SK-N-SH treated with all-trans-retinoic acid at 6 μM for 48 hours (cell line): ENCODE measurements at regions not wholly inside any gene's neighbourhood (a gene's known extent, or its start where the extent isn't known, plus 50 kb on each side); places are given as distances from the start of the nearest gene placed in this dataset.

ENCODE experiments used
- ATAC-seq: fragments of 200-7000 bp; cut with Tn5 transposase; 3 replicates; pipeline ENCODE4 v1.9.1; 2020; ENCODE audit warnings: mild to moderate bottlenecking, moderate library complexity
- ARNTL ChIP-seq: fragments of 450-650 bp; formaldehyde crosslinking; IDR thresholded peaks from 2 replicates; pipeline ENCODE4 v1.5.0; 2020; ENCODE audit warnings: low read depth, mild to moderate bottlenecking, moderate library complexity, borderline replicate concordance
- BACH2 ChIP-seq: fragments of 250-450 bp; sonication (Bioruptor Pico); IDR thresholded peaks from 2 replicates; pipeline ENCODE4 v1.9.0; 2021; ENCODE audit warnings: mild to moderate bottlenecking, borderline replicate concordance
- CSDC2 ChIP-seq: fragments of 250-450 bp; sonication (Bioruptor Pico); IDR thresholded peaks from 2 replicates; pipeline ENCODE4 v1.5.0; 2020; ENCODE audit warnings: mild to moderate bottlenecking, moderate library complexity
- ESRRG ChIP-seq: fragments of 250-450 bp; sonication (Bioruptor Pico); IDR thresholded peaks from 2 replicates; pipeline ENCODE4 v1.6.1; 2021; ENCODE audit warnings: mild to moderate bottlenecking
- GLIS3 ChIP-seq: fragments of 250-450 bp; sonication (Bioruptor Pico); IDR thresholded peaks from 2 replicates; pipeline ENCODE4 v1.5.0; 2020; ENCODE audit warnings: mild to moderate bottlenecking, moderate library complexity
- ISL1 ChIP-seq: fragments of 250-450 bp; sonication (Bioruptor Pico); IDR thresholded peaks from 2 replicates; pipeline ENCODE4 v2.1.2; 2022; ENCODE audit warnings: mild to moderate bottlenecking, moderate library complexity
- OSR1 ChIP-seq: fragments of 250-450 bp; sonication (Bioruptor Pico); IDR thresholded peaks from 2 replicates; pipeline ENCODE4 v1.8.0; 2022; ENCODE audit warnings: moderate library complexity, mild to moderate bottlenecking, inconsistent platforms
- PPARA ChIP-seq: fragments of 250-450 bp; sonication (Bioruptor Pico); IDR thresholded peaks from 2 replicates; pipeline ENCODE4 v1.5.0; 2020; ENCODE audit warnings: mild to moderate bottlenecking, borderline replicate concordance
- RARB ChIP-seq: fragments of 250-450 bp; sonication (Bioruptor Pico); IDR thresholded peaks from 2 replicates; pipeline ENCODE4 v1.8.0; 2021; ENCODE audit warnings: mild to moderate bottlenecking, moderate library complexity
- SNAI2 ChIP-seq: fragments of 250-450 bp; sonication (Bioruptor Pico); IDR thresholded peaks from 2 replicates; pipeline ENCODE4 v1.5.0; 2020; ENCODE audit warnings: mild to moderate bottlenecking, moderate library complexity
- TCF4 ChIP-seq: fragments of 250-450 bp; sonication (Bioruptor Pico); IDR thresholded peaks from 2 replicates; pipeline ENCODE4 v1.8.0; 2021; ENCODE audit warnings: mild to moderate bottlenecking, moderate library complexity, borderline replicate concordance
- TOX ChIP-seq: fragments of 250-450 bp; sonication (Bioruptor Pico); IDR thresholded peaks from 2 replicates; pipeline ENCODE4 v1.8.0; 2021; ENCODE audit warnings: mild to moderate bottlenecking, moderate library complexity, borderline replicate concordance
- ZC3H10 ChIP-seq: fragments of 250-450 bp; sonication (Bioruptor Pico); IDR thresholded peaks from 2 replicates; pipeline ENCODE4 v1.5.1; 2021; ENCODE audit warnings: mild to moderate bottlenecking, moderate library complexity
- ZFP30 ChIP-seq: fragments of 450-650 bp; formaldehyde crosslinking; IDR thresholded peaks from 2 replicates; pipeline ENCODE4 v1.5.0; 2022; ENCODE audit warnings: mild to moderate bottlenecking, moderate library complexity
- ZNF565 ChIP-seq: fragments of 450-650 bp; formaldehyde crosslinking; conservative IDR thresholded peaks from 2 replicates; pipeline ENCODE4 v1.5.0; 2020; ENCODE audit warnings: low read depth, mild to moderate bottlenecking, moderate library complexity
- ZNF8 ChIP-seq: fragments of 450-650 bp; formaldehyde crosslinking; IDR thresholded peaks from 2 replicates; pipeline ENCODE4 v1.5.0; 2020; ENCODE audit warnings: mild to moderate bottlenecking, moderate library complexity
- TF ChIP-seq, protein P1 (sequence below): fragments of 250-450 bp; sonication (Bioruptor Pico); IDR thresholded peaks from 2 replicates; pipeline ENCODE4 v1.5.0; 2020; ENCODE audit warnings: mild to moderate bottlenecking, moderate library complexity
- TF ChIP-seq, protein P2 (sequence below): fragments of 250-450 bp; sonication (Bioruptor Pico); IDR thresholded peaks from 2 replicates; pipeline ENCODE4 v1.8.0; 2021; ENCODE audit warnings: low read depth, mild to moderate bottlenecking, moderate library complexity, borderline replicate concordance
- TF ChIP-seq, protein P3 (sequence below): fragments of 250-450 bp; sonication (Bioruptor Pico); IDR thresholded peaks from 2 replicates; pipeline ENCODE4 v1.8.0; 2020; ENCODE audit warnings: mild to moderate bottlenecking, moderate library complexity, borderline replicate concordance
- TF ChIP-seq, protein P4 (sequence below): fragments of 250-450 bp; sonication (Bioruptor Pico); IDR thresholded peaks from 2 replicates; pipeline ENCODE4 v1.5.1; 2021; ENCODE audit warnings: mild to moderate bottlenecking, moderate library complexity
- TF ChIP-seq, protein P5 (sequence below): fragments of 250-450 bp; sonication (Bioruptor Pico); IDR thresholded peaks from 2 replicates; pipeline ENCODE4 v1.5.1; 2020; ENCODE audit warnings: low read depth, mild to moderate bottlenecking, moderate library complexity

DNA sequence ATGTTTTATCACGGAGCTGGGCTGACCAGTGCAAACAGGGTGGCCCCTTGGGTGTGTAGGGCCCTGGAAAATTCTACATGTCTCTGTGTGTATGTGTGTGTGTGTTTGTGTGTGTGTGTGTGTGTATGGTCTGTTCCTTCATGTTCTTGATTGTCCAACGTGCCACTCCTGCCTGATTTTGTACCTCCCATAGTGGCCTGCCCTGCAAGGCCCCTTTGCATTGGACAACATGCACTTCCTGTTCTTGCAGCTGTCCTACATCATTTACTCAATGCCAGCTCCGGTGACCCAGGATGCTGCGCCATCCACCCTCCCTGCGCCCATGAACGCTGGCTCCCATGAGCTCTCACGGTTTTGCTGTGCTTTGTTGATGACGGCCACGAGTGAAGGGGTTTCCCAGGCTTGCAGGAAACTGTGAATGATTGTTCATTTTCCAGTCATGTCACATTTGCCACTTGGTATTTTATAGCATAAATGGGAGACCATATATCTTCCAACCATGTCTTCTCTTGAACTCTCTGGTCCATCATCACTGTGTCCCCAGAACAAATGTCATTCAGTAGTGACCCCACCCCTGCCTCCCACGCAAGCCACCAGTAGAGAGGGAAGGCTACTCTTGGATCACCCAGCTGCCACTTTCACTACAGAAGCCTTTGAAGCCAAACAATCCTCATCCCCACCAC lies 69.7 kb upstream of the NCK2 start:
- no peak for ATAC-seq
- TF ChIP-seq OSR1 (CRISPR knock-in tag): no peak
- no peak for TF ChIP-seq RARB (CRISPR knock-in tag)
- TF ChIP-seq, protein P1, sequence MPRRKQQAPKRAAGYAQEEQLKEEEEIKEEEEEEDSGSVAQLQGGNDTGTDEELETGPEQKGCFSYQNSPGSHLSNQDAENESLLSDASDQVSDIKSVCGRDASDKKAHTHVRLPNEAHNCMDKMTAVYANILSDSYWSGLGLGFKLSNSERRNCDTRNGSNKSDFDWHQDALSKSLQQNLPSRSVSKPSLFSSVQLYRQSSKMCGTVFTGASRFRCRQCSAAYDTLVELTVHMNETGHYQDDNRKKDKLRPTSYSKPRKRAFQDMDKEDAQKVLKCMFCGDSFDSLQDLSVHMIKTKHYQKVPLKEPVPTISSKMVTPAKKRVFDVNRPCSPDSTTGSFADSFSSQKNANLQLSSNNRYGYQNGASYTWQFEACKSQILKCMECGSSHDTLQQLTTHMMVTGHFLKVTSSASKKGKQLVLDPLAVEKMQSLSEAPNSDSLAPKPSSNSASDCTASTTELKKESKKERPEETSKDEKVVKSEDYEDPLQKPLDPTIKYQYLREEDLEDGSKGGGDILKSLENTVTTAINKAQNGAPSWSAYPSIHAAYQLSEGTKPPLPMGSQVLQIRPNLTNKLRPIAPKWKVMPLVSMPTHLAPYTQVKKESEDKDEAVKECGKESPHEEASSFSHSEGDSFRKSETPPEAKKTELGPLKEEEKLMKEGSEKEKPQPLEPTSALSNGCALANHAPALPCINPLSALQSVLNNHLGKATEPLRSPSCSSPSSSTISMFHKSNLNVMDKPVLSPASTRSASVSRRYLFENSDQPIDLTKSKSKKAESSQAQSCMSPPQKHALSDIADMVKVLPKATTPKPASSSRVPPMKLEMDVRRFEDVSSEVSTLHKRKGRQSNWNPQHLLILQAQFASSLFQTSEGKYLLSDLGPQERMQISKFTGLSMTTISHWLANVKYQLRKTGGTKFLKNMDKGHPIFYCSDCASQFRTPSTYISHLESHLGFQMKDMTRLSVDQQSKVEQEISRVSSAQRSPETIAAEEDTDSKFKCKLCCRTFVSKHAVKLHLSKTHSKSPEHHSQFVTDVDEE (CRISPR knock-in tag): no peak
- no peak for TF ChIP-seq ZNF565 (CRISPR knock-in tag)
- TF ChIP-seq, protein P2, sequence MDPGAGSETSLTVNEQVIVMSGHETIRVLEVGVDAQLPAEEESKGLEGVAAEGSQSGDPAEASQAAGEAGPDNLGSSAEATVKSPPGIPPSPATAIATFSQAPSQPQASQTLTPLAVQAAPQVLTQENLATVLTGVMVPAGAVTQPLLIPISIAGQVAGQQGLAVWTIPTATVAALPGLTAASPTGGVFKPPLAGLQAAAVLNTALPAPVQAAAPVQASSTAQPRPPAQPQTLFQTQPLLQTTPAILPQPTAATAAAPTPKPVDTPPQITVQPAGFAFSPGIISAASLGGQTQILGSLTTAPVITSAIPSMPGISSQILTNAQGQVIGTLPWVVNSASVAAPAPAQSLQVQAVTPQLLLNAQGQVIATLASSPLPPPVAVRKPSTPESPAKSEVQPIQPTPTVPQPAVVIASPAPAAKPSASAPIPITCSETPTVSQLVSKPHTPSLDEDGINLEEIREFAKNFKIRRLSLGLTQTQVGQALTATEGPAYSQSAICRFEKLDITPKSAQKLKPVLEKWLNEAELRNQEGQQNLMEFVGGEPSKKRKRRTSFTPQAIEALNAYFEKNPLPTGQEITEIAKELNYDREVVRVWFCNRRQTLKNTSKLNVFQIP: no peak
- TF ChIP-seq BACH2: no peak
- TF ChIP-seq, protein P3, sequence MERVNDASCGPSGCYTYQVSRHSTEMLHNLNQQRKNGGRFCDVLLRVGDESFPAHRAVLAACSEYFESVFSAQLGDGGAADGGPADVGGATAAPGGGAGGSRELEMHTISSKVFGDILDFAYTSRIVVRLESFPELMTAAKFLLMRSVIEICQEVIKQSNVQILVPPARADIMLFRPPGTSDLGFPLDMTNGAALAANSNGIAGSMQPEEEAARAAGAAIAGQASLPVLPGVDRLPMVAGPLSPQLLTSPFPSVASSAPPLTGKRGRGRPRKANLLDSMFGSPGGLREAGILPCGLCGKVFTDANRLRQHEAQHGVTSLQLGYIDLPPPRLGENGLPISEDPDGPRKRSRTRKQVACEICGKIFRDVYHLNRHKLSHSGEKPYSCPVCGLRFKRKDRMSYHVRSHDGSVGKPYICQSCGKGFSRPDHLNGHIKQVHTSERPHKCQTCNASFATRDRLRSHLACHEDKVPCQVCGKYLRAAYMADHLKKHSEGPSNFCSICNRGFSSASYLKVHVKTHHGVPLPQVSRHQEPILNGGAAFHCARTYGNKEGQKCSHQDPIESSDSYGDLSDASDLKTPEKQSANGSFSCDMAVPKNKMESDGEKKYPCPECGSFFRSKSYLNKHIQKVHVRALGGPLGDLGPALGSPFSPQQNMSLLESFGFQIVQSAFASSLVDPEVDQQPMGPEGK: no peak
- no peak for TF ChIP-seq ISL1 (CRISPR knock-in tag)
- no peak for TF ChIP-seq ZNF8 (CRISPR knock-in tag)
- no peak for TF ChIP-seq GLIS3 (CRISPR knock-in tag)
- TF ChIP-seq CSDC2 (CRISPR knock-in tag): no peak
- TF ChIP-seq, protein P4, sequence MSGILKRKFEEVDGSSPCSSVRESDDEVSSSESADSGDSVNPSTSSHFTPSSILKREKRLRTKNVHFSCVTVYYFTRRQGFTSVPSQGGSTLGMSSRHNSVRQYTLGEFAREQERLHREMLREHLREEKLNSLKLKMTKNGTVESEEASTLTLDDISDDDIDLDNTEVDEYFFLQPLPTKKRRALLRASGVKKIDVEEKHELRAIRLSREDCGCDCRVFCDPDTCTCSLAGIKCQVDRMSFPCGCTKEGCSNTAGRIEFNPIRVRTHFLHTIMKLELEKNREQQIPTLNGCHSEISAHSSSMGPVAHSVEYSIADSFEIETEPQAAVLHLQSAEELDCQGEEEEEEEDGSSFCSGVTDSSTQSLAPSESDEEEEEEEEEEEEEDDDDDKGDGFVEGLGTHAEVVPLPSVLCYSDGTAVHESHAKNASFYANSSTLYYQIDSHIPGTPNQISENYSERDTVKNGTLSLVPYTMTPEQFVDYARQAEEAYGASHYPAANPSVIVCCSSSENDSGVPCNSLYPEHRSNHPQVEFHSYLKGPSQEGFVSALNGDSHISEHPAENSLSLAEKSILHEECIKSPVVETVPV (CRISPR knock-in tag): no peak

DNA sequence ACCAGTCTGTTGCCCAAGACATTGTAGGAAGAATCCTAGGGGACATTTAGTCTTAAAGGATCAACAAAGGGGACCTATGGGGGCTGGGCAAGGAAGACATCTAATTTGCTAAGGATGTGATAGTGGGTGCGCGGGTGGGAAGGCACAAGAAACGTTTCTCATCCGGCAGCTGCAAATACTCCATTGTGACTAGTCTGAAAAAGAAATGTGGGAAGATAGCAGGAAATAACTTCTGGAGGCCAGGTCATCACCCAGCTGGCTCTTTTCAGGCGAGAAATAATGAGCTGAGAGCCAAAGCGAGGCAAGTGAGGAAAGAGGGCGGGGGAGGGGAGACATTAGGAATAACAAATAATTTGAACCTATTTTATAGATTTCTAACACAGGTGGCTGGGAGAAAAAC lies 70.3 kb upstream of the NCK2 start:
- ATAC-seq: no peak
- no peak for TF ChIP-seq ESRRG (CRISPR knock-in tag)
- no peak for TF ChIP-seq GLIS3 (CRISPR knock-in tag)
- TF ChIP-seq, protein P1 (CRISPR knock-in tag): no peak
- no peak for TF ChIP-seq PPARA (CRISPR knock-in tag)
- no peak for TF ChIP-seq TCF4 (CRISPR knock-in tag)
- no peak for TF ChIP-seq ISL1 (CRISPR knock-in tag)
- TF ChIP-seq RARB (CRISPR knock-in tag): no peak
- TF ChIP-seq TOX (CRISPR knock-in tag): no peak
- no peak for TF ChIP-seq ARNTL (CRISPR knock-in tag)
- TF ChIP-seq, protein P5, sequence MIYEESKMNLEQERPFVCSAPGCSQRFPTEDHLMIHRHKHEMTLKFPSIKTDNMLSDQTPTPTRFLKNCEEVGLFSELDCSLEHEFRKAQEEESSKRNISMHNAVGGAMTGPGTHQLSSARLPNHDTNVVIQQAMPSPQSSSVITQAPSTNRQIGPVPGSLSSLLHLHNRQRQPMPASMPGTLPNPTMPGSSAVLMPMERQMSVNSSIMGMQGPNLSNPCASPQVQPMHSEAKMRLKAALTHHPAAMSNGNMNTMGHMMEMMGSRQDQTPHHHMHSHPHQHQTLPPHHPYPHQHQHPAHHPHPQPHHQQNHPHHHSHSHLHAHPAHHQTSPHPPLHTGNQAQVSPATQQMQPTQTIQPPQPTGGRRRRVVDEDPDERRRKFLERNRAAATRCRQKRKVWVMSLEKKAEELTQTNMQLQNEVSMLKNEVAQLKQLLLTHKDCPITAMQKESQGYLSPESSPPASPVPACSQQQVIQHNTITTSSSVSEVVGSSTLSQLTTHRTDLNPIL (CRISPR knock-in tag): no peak
- no peak for TF ChIP-seq ZC3H10 (CRISPR knock-in tag)
- no peak for TF ChIP-seq ZFP30
- TF ChIP-seq, protein P3: no peak
- no peak for TF ChIP-seq SNAI2 (CRISPR knock-in tag)
- TF ChIP-seq, protein P4 (CRISPR knock-in tag): no peak
- no peak for TF ChIP-seq OSR1 (CRISPR knock-in tag)
- TF ChIP-seq, protein P2: no peak
- TF ChIP-seq ZNF8 (CRISPR knock-in tag): no peak
- TF ChIP-seq CSDC2 (CRISPR knock-in tag): no peak
